ENCODE measurements at regions not wholly inside any gene's neighbourhood (a gene's known extent, or its start where the extent isn't known, plus 50 kb on each side); places are given as distances from the start of the nearest gene placed in this dataset.

DNA sequence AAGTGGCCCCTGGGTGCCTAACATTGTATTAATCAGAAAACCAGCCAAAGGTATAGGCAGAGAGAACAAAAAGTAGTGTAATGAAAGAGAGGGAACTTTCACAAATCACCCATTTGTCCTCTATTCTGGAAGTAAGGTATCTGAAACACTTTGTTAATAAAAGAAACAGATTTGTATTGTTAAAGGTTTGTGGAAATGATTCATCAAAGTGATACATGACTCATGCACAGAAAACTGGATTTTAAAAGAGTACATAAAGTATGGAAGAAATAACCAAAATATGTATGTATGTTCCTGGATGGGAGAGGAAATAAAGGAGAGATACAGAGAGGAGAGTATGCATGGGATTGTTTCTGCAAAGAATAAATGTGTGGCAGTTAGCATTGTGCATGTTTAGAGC lies 126.8 kb downstream of the RGS21 start:
- no peak overlapping the region for H3K4me2 ChIP-seq (replicated peaks; ENCODE audit: extremely low read depth, low read length, poor library complexity, severe bottlenecking)
- H3K9me3 Mint-ChIP-seq: no peaks in the 10 kb centered on the region
- no peak overlapping the region for H3K27ac ChIP-seq (ENCODE audit: low read depth in 1 of 2, low read length in 2 of 2)
- no peaks in the 10 kb centered on the region for H3K36me3 ChIP-seq (replicated peaks in 1 of 2; ENCODE audit: control insufficient read depth in 1 of 2, insufficient read depth in 2 of 2, low read length in 2 of 2)
- no peak overlapping the region for H3K9ac ChIP-seq (ENCODE audit: insufficient read depth, low read length, poor library complexity, severe bottlenecking)
- H4K20me1 ChIP-seq (ENCODE audit: insufficient read depth, low read length): no peaks in the 10 kb centered on the region
- DNase-seq: no peak
- intact Hi-C loops (cut with micrococcal nuclease): no loop called here
- H3K27ac Mint-ChIP-seq: no peak overlapping the region
- no peak overlapping the region for H2AFZ ChIP-seq (ENCODE audit: insufficient read depth, low read depth, low read length, poor library complexity, severe bottlenecking)
- H3K9me3 ChIP-seq (replicated peaks in 1 of 2; ENCODE audit: control insufficient read depth in 1 of 2, insufficient read depth in 1 of 2, low read length in 2 of 2): no peaks in the 10 kb centered on the region
- H3K4me3 Mint-ChIP-seq: no peak overlapping the region
- H3K27me3 Mint-ChIP-seq (ENCODE audit: low read depth in 3 of 3): peaks cover 0 to 1% (median 0%) of the 10 kb centered on the region in 3 donors
- H3K36me3 Mint-ChIP-seq: no peaks in the 10 kb centered on the region
- no peaks in the 10 kb centered on the region for H3K27me3 ChIP-seq (ENCODE audit: control insufficient read depth in 2 of 2, insufficient read depth in 2 of 2, low read length in 2 of 2)
- H3K4me3 ChIP-seq (replicated peaks in 1 of 3; ENCODE audit: low read depth in 2 of 3, low read length in 3 of 3): no peak overlapping the region
- no peaks in the 10 kb centered on the region for H3K4me1 Mint-ChIP-seq
- no peaks in the 10 kb centered on the region for H3K79me2 ChIP-seq (ENCODE audit: insufficient read depth, low read length)
- no peaks in the 10 kb centered on the region for H3K4me1 ChIP-seq (ENCODE audit: control insufficient read depth in 1 of 2, insufficient read depth in 2 of 2, low read length in 2 of 2)
- TF ChIP-seq, protein P1, sequence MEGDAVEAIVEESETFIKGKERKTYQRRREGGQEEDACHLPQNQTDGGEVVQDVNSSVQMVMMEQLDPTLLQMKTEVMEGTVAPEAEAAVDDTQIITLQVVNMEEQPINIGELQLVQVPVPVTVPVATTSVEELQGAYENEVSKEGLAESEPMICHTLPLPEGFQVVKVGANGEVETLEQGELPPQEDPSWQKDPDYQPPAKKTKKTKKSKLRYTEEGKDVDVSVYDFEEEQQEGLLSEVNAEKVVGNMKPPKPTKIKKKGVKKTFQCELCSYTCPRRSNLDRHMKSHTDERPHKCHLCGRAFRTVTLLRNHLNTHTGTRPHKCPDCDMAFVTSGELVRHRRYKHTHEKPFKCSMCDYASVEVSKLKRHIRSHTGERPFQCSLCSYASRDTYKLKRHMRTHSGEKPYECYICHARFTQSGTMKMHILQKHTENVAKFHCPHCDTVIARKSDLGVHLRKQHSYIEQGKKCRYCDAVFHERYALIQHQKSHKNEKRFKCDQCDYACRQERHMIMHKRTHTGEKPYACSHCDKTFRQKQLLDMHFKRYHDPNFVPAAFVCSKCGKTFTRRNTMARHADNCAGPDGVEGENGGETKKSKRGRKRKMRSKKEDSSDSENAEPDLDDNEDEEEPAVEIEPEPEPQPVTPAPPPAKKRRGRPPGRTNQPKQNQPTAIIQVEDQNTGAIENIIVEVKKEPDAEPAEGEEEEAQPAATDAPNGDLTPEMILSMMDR (IDR thresholded peaks at IDR 0.05): no peak

DNA sequence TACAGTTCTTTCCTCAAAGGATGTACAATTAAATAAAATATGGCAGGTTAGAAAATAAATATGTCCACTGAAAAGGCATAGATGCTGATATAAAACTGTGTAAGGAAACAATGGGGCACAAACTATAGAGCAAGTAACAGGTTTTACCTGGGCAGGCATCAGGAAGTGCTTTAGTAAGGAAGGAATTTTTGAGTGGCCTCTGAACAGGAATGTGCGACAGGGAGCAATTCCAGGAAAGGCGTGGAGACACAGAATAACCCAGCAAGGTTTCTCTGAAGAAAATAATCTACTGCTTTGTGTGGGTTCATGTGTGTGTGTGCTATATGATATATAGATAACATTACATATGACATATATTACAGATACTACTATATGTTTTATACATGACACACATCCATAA lies 128.4 kb downstream of the RGS21 start:
- TF ChIP-seq, protein P1 (IDR thresholded peaks at IDR 0.05): no peak
- intact Hi-C loops (cut with micrococcal nuclease): no loop called here
- Mint-ChIP-seq H3K36me3 (no peaks in the 10 kb centered on the region), H3K27ac (no peak overlapping the region), H3K4me3 (no peak overlapping the region), H3K27me3 (ENCODE audit: low read depth in 3 of 3) (peaks cover 0 to 1% (median 0%) of the 10 kb centered on the region in 3 donors), H3K9me3 (no peaks in the 10 kb centered on the region), H3K4me1 (no peaks in the 10 kb centered on the region)
- Histone ChIP-seq H2AFZ (ENCODE audit: insufficient read depth, low read depth, low read length, poor library complexity, severe bottlenecking) (no peak overlapping the region), H3K4me2 (replicated peaks; ENCODE audit: extremely low read depth, low read length, poor library complexity, severe bottlenecking) (no peak overlapping the region), H3K9ac (ENCODE audit: insufficient read depth, low read length, poor library complexity, severe bottlenecking) (no peak overlapping the region), H3K79me2 (ENCODE audit: insufficient read depth, low read length) (no peaks in the 10 kb centered on the region), H4K20me1 (ENCODE audit: insufficient read depth, low read length) (no peaks in the 10 kb centered on the region), H3K4me1 (ENCODE audit: control insufficient read depth in 1 of 2, insufficient read depth in 2 of 2, low read length in 2 of 2) (no peaks in the 10 kb centered on the region), H3K27ac (ENCODE audit: low read depth in 1 of 2, low read length in 2 of 2) (no peak overlapping the region), H3K27me3 (ENCODE audit: control insufficient read depth in 2 of 2, insufficient read depth in 2 of 2, low read length in 2 of 2) (no peaks in the 10 kb centered on the region), H3K4me3 (replicated peaks in 1 of 3; ENCODE audit: low read depth in 2 of 3, low read length in 3 of 3) (no peak overlapping the region), H3K9me3 (replicated peaks in 1 of 2; ENCODE audit: control insufficient read depth in 1 of 2, insufficient read depth in 1 of 2, low read length in 2 of 2) (no peaks in the 10 kb centered on the region), H3K36me3 (replicated peaks in 1 of 2; ENCODE audit: control insufficient read depth in 1 of 2, insufficient read depth in 2 of 2, low read length in 2 of 2) (no peaks in the 10 kb centered on the region)
- no peak for DNase-seq
- WGBS (ENCODE audit: insufficient coverage): no CpG with 5 or more reads among the region's 2 CpGs

Measured in CD14-positive monocyte (primary cell).